ENCODE measurements at regions not wholly inside any gene's neighbourhood (a gene's known extent, or its start where the extent isn't known, plus 50 kb on each side); places are given as distances from the start of the nearest gene placed in this dataset.

- Mint-ChIP-seq H3K9me3 (no peaks in the 10 kb centered on the region), H3K4me1 (ENCODE audit: low read depth) (no peaks in the 10 kb centered on the region), H3K27ac (no peak overlapping the region), H3K27me3 (no peaks in the 10 kb centered on the region), H3K36me3 (ENCODE audit: low read depth) (no peaks in the 10 kb centered on the region), H3K4me3 (no peak overlapping the region)
These were observed 66.7 kb downstream of the CD164 start for GRCh38 chr6:109315341-109316110.

- Mint-ChIP-seq H3K36me3 (ENCODE audit: low read depth) (no peaks in the 10 kb centered on the region), H3K4me1 (ENCODE audit: low read depth) (no peaks in the 10 kb centered on the region), H3K9me3 (no peaks in the 10 kb centered on the region), H3K27ac (no peak overlapping the region), H3K4me3 (no peak overlapping the region), H3K27me3 (no peaks in the 10 kb centered on the region)
These were observed 68.0 kb downstream of the CD164 start for GRCh38 chr6:109314313-109314712.

- H3K9me3 Mint-ChIP-seq, result no peaks in the 10 kb centered on the region
These were observed 69.1 kb downstream of the CD164 start for GRCh38 chr6:109313139-109313538.

GRCh38 chr6:109311471-109311870 lies 70.8 kb downstream of the CD164 start:
- Mint-ChIP-seq H3K4me1 (ENCODE audit: low read depth) (peaks cover 19% of the 10 kb centered on the region), H3K9me3 (no peaks in the 10 kb centered on the region), H3K27me3 (no peaks in the 10 kb centered on the region), H3K27ac (no peak overlapping the region), H3K4me3 (no peak overlapping the region), H3K36me3 (ENCODE audit: low read depth) (no peaks in the 10 kb centered on the region)

More at GRCh38 chr6:109313139-109313538, 69.1 kb downstream of the CD164 start:
- peaks cover 3% of the 10 kb centered on the region for H3K4me1 Mint-ChIP-seq (ENCODE audit: low read depth)
- H3K4me3 Mint-ChIP-seq, result no peak overlapping the region
- H3K36me3 Mint-ChIP-seq (ENCODE audit: low read depth), result no peaks in the 10 kb centered on the region
- no peaks in the 10 kb centered on the region for H3K27me3 Mint-ChIP-seq
- H3K27ac Mint-ChIP-seq, result no peak overlapping the region

- H3K27me3 Mint-ChIP-seq, result no peaks in the 10 kb centered on the region
- peaks cover 21% of the 10 kb centered on the region for H3K4me1 Mint-ChIP-seq (ENCODE audit: low read depth)
- H3K36me3 Mint-ChIP-seq (ENCODE audit: low read depth), result no peaks in the 10 kb centered on the region
- H3K4me3 Mint-ChIP-seq, result no peak overlapping the region
- no peak overlapping the region for H3K27ac Mint-ChIP-seq
- H3K9me3 Mint-ChIP-seq, result no peaks in the 10 kb centered on the region
These were observed 72.3 kb downstream of the CD164 start for GRCh38 chr6:109309917-109310316.

- Mint-ChIP-seq H3K27ac (peak overlapping the region; percentile 82), H3K9me3 (no peaks in the 10 kb centered on the region), H3K4me1 (ENCODE audit: low read depth) (peaks cover 35% of the 10 kb centered on the region), H3K27me3 (no peaks in the 10 kb centered on the region), H3K4me3 (no peak overlapping the region), H3K36me3 (ENCODE audit: low read depth) (no peaks in the 10 kb centered on the region)
These were observed 74.2 kb downstream of the CD164 start for GRCh38 chr6:109308018-109308492.

- Mint-ChIP-seq H3K4me3 (no peak overlapping the region), H3K27ac (no peak overlapping the region), H3K36me3 (ENCODE audit: low read depth) (no peaks in the 10 kb centered on the region), H3K4me1 (ENCODE audit: low read depth) (peaks cover 35% of the 10 kb centered on the region), H3K9me3 (no peaks in the 10 kb centered on the region), H3K27me3 (peaks cover under 1% of the 10 kb centered on the region)
These were observed 75.5 kb downstream of the CD164 start for GRCh38 chr6:109306733-109307132.

GRCh38 chr6:109305028-109305427 lies 77.2 kb downstream of the CD164 start:
- no peaks in the 10 kb centered on the region for H3K36me3 Mint-ChIP-seq (ENCODE audit: low read depth)
- no peaks in the 10 kb centered on the region for H3K9me3 Mint-ChIP-seq
- no peak overlapping the region for H3K27ac Mint-ChIP-seq
- H3K4me1 Mint-ChIP-seq (ENCODE audit: low read depth), result peaks cover 35% of the 10 kb centered on the region
- H3K4me3 Mint-ChIP-seq, result no peak overlapping the region
- H3K27me3 Mint-ChIP-seq, result peaks cover 4% of the 10 kb centered on the region

- Mint-ChIP-seq H3K27ac (peak overlapping the region; percentile 63), H3K4me3 (no peak overlapping the region)
These were observed 77.8 kb downstream of the CD164 start for GRCh38 chr6:109304284-109305015.

GRCh38 chr6:109303640-109304283 lies 78.5 kb downstream of the CD164 start:
- Mint-ChIP-seq H3K4me3 (no peak overlapping the region), H3K27me3 (peaks cover 4% of the 10 kb centered on the region), H3K9me3 (no peaks in the 10 kb centered on the region), H3K4me1 (ENCODE audit: low read depth) (peaks cover 35% of the 10 kb centered on the region), H3K27ac (peak overlapping the region; percentile 63), H3K36me3 (ENCODE audit: low read depth) (no peaks in the 10 kb centered on the region)

More at GRCh38 chr6:109304284-109305015, 77.8 kb downstream of the CD164 start:
- Mint-ChIP-seq H3K9me3 (no peaks in the 10 kb centered on the region), H3K4me1 (ENCODE audit: low read depth) (peaks cover 35% of the 10 kb centered on the region), H3K36me3 (ENCODE audit: low read depth) (no peaks in the 10 kb centered on the region), H3K27me3 (peaks cover 4% of the 10 kb centered on the region)

GRCh38 chr6:109303164-109303563 lies 79.1 kb downstream of the CD164 start:
- H3K27ac Mint-ChIP-seq, result no peak overlapping the region
- H3K4me1 Mint-ChIP-seq (ENCODE audit: low read depth), result peaks cover 33% of the 10 kb centered on the region
- H3K27me3 Mint-ChIP-seq, result peaks cover 4% of the 10 kb centered on the region

GRCh38 chr6:109302176-109302575 lies 80.1 kb downstream of the CD164 start:
- Mint-ChIP-seq H3K27ac (no peak overlapping the region), H3K4me3 (no peak overlapping the region), H3K9me3 (no peaks in the 10 kb centered on the region), H3K4me1 (ENCODE audit: low read depth) (peaks cover 23% of the 10 kb centered on the region), H3K27me3 (peaks cover 4% of the 10 kb centered on the region), H3K36me3 (ENCODE audit: low read depth) (no peaks in the 10 kb centered on the region)

More at GRCh38 chr6:109303164-109303563, 79.1 kb downstream of the CD164 start:
- Mint-ChIP-seq H3K9me3 (no peaks in the 10 kb centered on the region), H3K4me3 (no peak overlapping the region), H3K36me3 (ENCODE audit: low read depth) (no peaks in the 10 kb centered on the region)

- Mint-ChIP-seq H3K9me3 (no peaks in the 10 kb centered on the region), H3K4me3 (no peak overlapping the region), H3K27ac (no peak overlapping the region), H3K36me3 (ENCODE audit: low read depth) (no peaks in the 10 kb centered on the region), H3K27me3 (peaks cover 4% of the 10 kb centered on the region), H3K4me1 (ENCODE audit: low read depth) (peaks cover 16% of the 10 kb centered on the region)
These were observed 80.8 kb downstream of the CD164 start for GRCh38 chr6:109301418-109301817.

GRCh38 chr6:109300874-109301273 lies 81.4 kb downstream of the CD164 start:
- Mint-ChIP-seq H3K36me3 (ENCODE audit: low read depth) (no peaks in the 10 kb centered on the region), H3K27me3 (peaks cover 4% of the 10 kb centered on the region), H3K4me1 (ENCODE audit: low read depth) (peaks cover 16% of the 10 kb centered on the region), H3K27ac (no peak overlapping the region), H3K4me3 (no peak overlapping the region), H3K9me3 (no peaks in the 10 kb centered on the region)
